CD14-positive monocyte (primary cell): ENCODE measurements at regions not wholly inside any gene's neighbourhood (a gene's known extent, or its start where the extent isn't known, plus 50 kb on each side); places are given as distances from the start of the nearest gene placed in this dataset.

Experiments
- DNase-seq, 3 donors: peaks; one replicate each; pipeline ENCODE4 v3.0.0-alpha.2; 2011 to 2022
- H2AFZ ChIP-seq: 2 replicates; pipeline ENCODE4 v1.6.0; 2012; ENCODE audit warnings: mild to moderate bottlenecking, low read depth, low read length, inconsistent platforms; ENCODE audit not compliant: insufficient read depth, poor library complexity, severe bottlenecking
- H3K27ac ChIP-seq, 2 donors: 1 replicate in 1 of 2; 2 replicates in 1 of 2; pipeline ENCODE4 v1.5.1; 2012 to 2013; ENCODE audit warnings: low read length in 2 of 2, control low read depth in 1 of 2, inconsistent platforms in 1 of 2, low read depth in 1 of 2, mild to moderate bottlenecking in 1 of 2
- H3K27me3 ChIP-seq, 2 donors: one replicate each; pipeline versions ENCODE4 v1.6.0 to v1.6.1; 2011 to 2013; ENCODE audit warnings: low read length in 2 of 2; ENCODE audit not compliant: control insufficient read depth in 2 of 2, insufficient read depth in 2 of 2
- H3K36me3 ChIP-seq, 2 donors: replicated peaks in 1 of 2; 1 replicate in 1 of 2; 2 replicates in 1 of 2; pipeline versions ENCODE4 v1.5.1 to v1.6.1; 2012 to 2013; ENCODE audit warnings: low read length in 2 of 2, control low read depth in 1 of 2, inconsistent platforms in 1 of 2, mild to moderate bottlenecking in 1 of 2; ENCODE audit not compliant: insufficient read depth in 2 of 2, control insufficient read depth in 1 of 2
- H3K4me1 ChIP-seq, 2 donors: 1 replicate in 1 of 2; 2 replicates in 1 of 2; pipeline versions ENCODE4 v1.5.1 to v1.6.1; 2012 to 2013; ENCODE audit warnings: low read length in 2 of 2, control low read depth in 1 of 2, inconsistent platforms in 1 of 2, mild to moderate bottlenecking in 1 of 2, moderate library complexity in 1 of 2; ENCODE audit not compliant: insufficient read depth in 2 of 2, control insufficient read depth in 1 of 2
- H3K4me2 ChIP-seq: replicated peaks from 2 replicates; pipeline ENCODE3; 2012; ENCODE audit warnings: low read length, moderate library complexity, mild to moderate bottlenecking; ENCODE audit not compliant: poor library complexity, severe bottlenecking; ENCODE audit errors: extremely low read depth
- H3K4me3 ChIP-seq, 3 experiments: fragments of 200-600 bp in 1 of 3; sonication (generic) in 1 of 3; replicated peaks in 1 of 3; 1 replicate in 2 of 3; 2 replicates in 1 of 3; pipeline ENCODE4 v1.5.1; 2011 to 2013; ENCODE audit warnings: low read length in 3 of 3, mild to moderate bottlenecking in 3 of 3, control low read depth in 2 of 3, low read depth in 2 of 3, inconsistent platforms in 1 of 3, moderate library complexity in 1 of 3
- H3K79me2 ChIP-seq: 2 replicates; pipeline ENCODE4 v1.6.0; 2012; ENCODE audit warnings: mild to moderate bottlenecking, control low read depth, inconsistent platforms, low read length, moderate library complexity; ENCODE audit not compliant: insufficient read depth
- H3K9ac ChIP-seq: 2 replicates; pipeline ENCODE4 v1.6.0; 2017; ENCODE audit warnings: low read length, mild to moderate bottlenecking; ENCODE audit not compliant: insufficient read depth, poor library complexity, severe bottlenecking
- H3K9me3 ChIP-seq, 2 donors: replicated peaks in 1 of 2; 1 replicate in 1 of 2; 2 replicates in 1 of 2; pipeline versions ENCODE4 v1.5.1 to v1.6.1; 2012 to 2013; ENCODE audit warnings: low read length in 2 of 2, control low read depth in 1 of 2; ENCODE audit not compliant: control insufficient read depth in 1 of 2, insufficient read depth in 1 of 2
- H4K20me1 ChIP-seq: 2 replicates; pipeline ENCODE4 v1.6.0; 2012; ENCODE audit warnings: mild to moderate bottlenecking, low read length, control low read depth, moderate library complexity; ENCODE audit not compliant: insufficient read depth
- H3K27ac Mint-ChIP-seq, 7 donors: one replicate each; pipeline ENCODE4 v1.8.0; 2020; ENCODE audit warnings: mild to moderate bottlenecking in 7 of 7, mixed read lengths in 7 of 7, moderate library complexity in 6 of 7, inconsistent platforms in 2 of 7
- H3K27me3 Mint-ChIP-seq, 3 donors: one replicate each; pipeline ENCODE4 v1.8.0; 2021 to 2022; ENCODE audit warnings: low read depth in 3 of 3, mild to moderate bottlenecking in 3 of 3, mixed read lengths in 3 of 3, moderate library complexity in 3 of 3, inconsistent platforms in 1 of 3
- H3K36me3 Mint-ChIP-seq, 2 donors: one replicate each; pipeline ENCODE4 v1.8.0; 2020; ENCODE audit warnings: mixed read lengths in 2 of 2, inconsistent platforms in 1 of 2, mild to moderate bottlenecking in 1 of 2
- H3K4me1 Mint-ChIP-seq: one replicate; pipeline ENCODE4 v1.8.0; 2020; ENCODE audit warnings: mild to moderate bottlenecking, mixed read lengths
- H3K4me3 Mint-ChIP-seq, 2 donors: one replicate each; pipeline ENCODE4 v1.8.0; 2020; ENCODE audit warnings: mild to moderate bottlenecking in 2 of 2, mixed read lengths in 2 of 2, moderate library complexity in 1 of 2
- H3K9me3 Mint-ChIP-seq, 7 donors: one replicate each; pipeline ENCODE4 v1.8.0; 2020 to 2022; ENCODE audit warnings: mixed read lengths in 7 of 7, mild to moderate bottlenecking in 6 of 7, moderate library complexity in 6 of 7, inconsistent platforms in 2 of 7
- CTCF ChIP-seq: fragments of 200-600 bp; IDR thresholded peaks from one replicate; pipeline ENCODE4 v1.8.0; 2022; ENCODE audit warnings: antibody characterized with exemption, mild to moderate bottlenecking
- WGBS: methylation state at CpG from one replicate; pipeline ENCODE4 v1.1.5; 2013; ENCODE audit warnings: missing lambda C conversion rate; ENCODE audit not compliant: insufficient coverage; 5-methylcytosine and 5-hydroxymethylcytosine counted together
- intact Hi-C, 2 donors: fragments of 100-400 bp; cut with micrococcal nuclease; formaldehyde crosslinking; loops; one replicate each; pipeline versions ENCODE4 v1.15.0 to v1.15.1; 2023

GRCh38 chr9:11946531-11946930 is 746.7 kb upstream of the TYRP1 start:
- intact Hi-C loops = no loop called here
- H3K4me3 ChIP-seq = no peak overlapping the region
- H3K9ac ChIP-seq = no peak overlapping the region
- no peaks in the 10 kb centered on the region for H4K20me1 ChIP-seq
- H3K36me3 Mint-ChIP-seq = no peaks in the 10 kb centered on the region
- H3K4me3 Mint-ChIP-seq = no peak overlapping the region
- no peak overlapping the region for H2AFZ ChIP-seq
- no peaks in the 10 kb centered on the region for H3K27me3 Mint-ChIP-seq
- H3K9me3 Mint-ChIP-seq = peaks cover 0 to 14% (median 6%) of the 10 kb centered on the region in 7 donors
- H3K27ac Mint-ChIP-seq = no peak overlapping the region
- H3K9me3 ChIP-seq = peaks cover 0 to 7% of the 10 kb centered on the region in 2 donors
- no peaks in the 10 kb centered on the region for H3K27me3 ChIP-seq
- DNase-seq = no peak
- no CpG with 5 or more reads among the region's 1 CpG for WGBS
- no peaks in the 10 kb centered on the region for H3K36me3 ChIP-seq
- no peak overlapping the region for H3K27ac ChIP-seq
- H3K79me2 ChIP-seq = no peaks in the 10 kb centered on the region
- no peaks in the 10 kb centered on the region for H3K4me1 ChIP-seq
- no peak for TF ChIP-seq CTCF
- H3K4me2 ChIP-seq = no peak overlapping the region
- H3K4me1 Mint-ChIP-seq = no peaks in the 10 kb centered on the region

GRCh38 chr9:11962327-11962726 is 730.9 kb upstream of the TYRP1 start:
- Histone ChIP-seq H2AFZ (no peak overlapping the region), H3K4me3 (no peak overlapping the region), H3K4me2 (no peak overlapping the region), H3K79me2 (no peaks in the 10 kb centered on the region), H3K4me1 (no peaks in the 10 kb centered on the region), H3K27me3 (no peaks in the 10 kb centered on the region), H3K27ac (no peak overlapping the region), H3K9me3 (no peaks in the 10 kb centered on the region), H3K9ac (no peak overlapping the region), H3K36me3 (no peaks in the 10 kb centered on the region), H4K20me1 (no peaks in the 10 kb centered on the region)
- H3K4me1 Mint-ChIP-seq = no peaks in the 10 kb centered on the region
- H3K27ac Mint-ChIP-seq = no peak overlapping the region
- H3K27me3 Mint-ChIP-seq = no peaks in the 10 kb centered on the region
- intact Hi-C loops = no loop called here
- no CpG with 5 or more reads among the region's 4 CpGs for WGBS
- no peak overlapping the region for H3K4me3 Mint-ChIP-seq
- peaks cover 0 to 6% (median 4%) of the 10 kb centered on the region in 7 donors for H3K9me3 Mint-ChIP-seq
- no peak for TF ChIP-seq CTCF
- H3K36me3 Mint-ChIP-seq = no peaks in the 10 kb centered on the region
- no peak for DNase-seq
